SIG-M5 (cell line): ENCODE measurements at regions not wholly inside any gene's neighbourhood (a gene's known extent, or its start where the extent isn't known, plus 50 kb on each side); places are given as distances from the start of the nearest gene placed in this dataset.

Source experiments
- DNase-seq: peaks from one replicate; lab custom pipeline; 2025; lab: John Stamatoyannopoulos, UW

GRCh38 chr11:127711748-127712147 lies 711.2 kb upstream of the KIRREL3 start:
- DNase-seq, result no peak

DNA sequence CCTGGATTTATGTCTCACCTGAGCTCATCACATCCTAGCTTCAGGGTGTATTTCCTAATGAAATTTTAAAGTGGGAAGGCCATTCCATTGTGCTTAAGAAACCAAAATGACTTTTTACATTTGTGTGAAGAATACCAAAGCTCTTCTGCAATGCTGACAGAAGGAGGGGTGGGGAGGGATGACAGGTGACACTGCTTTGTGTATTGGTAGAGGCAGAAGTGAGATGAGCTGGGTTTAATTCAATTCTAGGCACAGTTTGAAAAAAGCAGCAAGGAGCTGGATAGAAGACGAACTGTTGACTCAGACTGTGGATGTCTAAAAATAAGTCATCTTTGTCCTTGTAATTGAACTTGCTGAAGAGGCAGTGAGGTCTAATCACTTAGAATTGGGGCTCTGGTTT lies 710.3 kb upstream of the KIRREL3 start:
- DNase-seq, result no peak

DNA sequence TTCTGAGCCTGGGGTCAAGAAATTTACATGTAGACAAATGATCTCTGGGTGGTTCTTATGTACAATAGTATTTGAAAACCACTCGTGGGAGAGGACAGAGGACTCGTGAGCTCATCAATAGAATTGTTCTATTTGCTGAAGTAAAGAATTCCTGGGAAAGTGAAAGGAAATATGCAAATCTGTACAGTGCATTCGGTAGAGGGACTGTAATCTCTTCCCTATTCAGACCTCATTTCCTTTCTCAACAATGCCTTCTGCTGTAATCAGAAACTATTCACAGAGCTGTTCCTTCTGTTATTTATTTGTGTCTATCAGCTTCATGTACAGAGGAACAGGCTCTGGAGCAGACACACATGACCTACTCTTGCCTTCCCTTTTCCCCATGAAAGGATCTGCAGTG lies 709.4 kb upstream of the KIRREL3 start:
- no peak for DNase-seq

DNA sequence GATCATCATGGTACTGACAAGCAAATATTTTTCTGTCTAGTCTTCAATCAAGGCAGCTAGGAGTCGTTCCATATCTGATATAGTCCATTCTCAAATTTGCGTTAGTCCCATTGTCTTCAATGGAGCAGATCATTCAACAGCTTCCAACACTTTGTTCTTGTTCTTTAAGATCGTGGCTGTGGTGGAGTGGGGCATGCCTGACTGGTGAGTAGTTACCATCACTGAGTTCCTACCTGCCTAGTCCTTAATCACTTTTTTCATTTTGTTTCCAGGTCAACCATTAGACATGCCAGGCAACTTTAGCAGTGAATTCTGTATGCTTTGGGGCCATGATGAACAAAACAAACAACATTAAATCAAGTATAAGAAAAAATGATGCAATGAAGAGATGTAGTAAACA lies 693.1 kb upstream of the KIRREL3 start:
- DNase-seq, result no peak

- no peak for DNase-seq
These were observed 682.8 kb upstream of the KIRREL3 start for GRCh38 chr11:127683321-127683720.

DNA sequence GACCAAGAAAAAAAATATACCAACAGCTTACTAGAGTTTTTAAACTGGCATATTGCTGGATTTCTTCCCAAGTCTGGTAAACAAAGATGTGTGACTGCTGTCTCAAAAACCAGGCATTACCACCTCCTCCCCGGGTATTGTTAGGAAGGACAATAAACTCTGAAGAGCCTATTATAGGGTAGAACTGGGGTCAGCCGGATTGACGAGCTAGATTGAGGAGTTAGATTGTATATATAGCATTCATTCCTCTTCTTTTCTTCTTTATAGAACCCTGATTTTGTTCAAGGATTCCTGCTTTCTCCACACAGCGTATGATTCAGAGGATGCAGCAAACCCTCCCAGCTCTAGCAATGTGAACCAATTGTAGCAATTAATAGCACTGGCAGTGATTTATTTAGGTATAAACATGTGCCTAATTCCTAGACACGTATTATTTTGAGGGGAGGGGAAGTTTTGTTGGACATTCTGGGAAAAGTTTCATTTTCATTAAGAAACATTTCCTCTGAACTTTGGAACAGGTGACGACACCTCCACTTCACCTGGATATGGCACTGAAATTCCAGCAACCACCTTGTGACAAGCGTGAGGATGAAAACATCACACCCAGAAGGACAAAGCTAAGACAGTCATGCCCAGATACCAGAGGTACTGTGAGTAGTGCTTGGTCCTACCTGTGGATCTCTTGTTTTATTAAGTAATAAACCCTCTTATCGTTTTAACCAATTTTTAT lies 679.4 kb upstream of the KIRREL3 start:
- no peak for DNase-seq

- no peak for DNase-seq
These were observed 678.1 kb upstream of the KIRREL3 start for GRCh38 chr11:127678631-127679030.

DNA sequence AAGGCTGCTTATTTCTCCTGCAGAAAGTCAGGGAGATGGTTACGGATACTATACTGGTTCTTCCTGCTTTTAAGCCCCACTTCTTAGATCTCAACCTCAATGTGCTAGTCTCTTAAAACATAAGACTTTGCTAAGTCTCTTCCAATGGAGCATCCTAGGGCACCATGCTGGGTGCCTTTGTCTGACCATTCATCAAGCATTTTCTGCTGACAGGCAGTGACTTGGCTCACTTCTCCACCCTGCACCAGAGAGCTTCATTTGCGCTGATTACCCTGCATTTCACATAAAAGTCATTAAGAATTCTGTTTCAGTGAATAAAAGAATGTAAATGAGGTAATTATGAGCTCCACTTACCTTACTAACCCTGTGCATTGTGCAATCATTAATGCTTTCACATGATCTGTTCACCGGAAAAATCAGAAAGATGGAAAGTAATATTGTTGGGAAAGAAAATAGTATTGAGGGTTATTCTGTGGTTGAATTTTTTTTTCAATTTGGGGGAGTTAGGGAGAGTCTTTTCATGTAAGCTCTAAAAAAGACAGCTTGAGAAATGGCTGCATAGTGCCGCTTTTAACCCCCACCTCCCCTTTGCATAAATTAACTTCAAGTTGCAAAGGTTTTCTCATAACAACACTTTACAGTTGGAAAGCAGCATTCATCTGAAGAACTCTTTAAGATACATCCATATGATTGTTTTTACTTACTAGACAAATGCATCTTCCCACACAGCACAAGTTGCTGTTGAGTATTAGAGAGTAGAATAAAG lies 677.3 kb upstream of the KIRREL3 start:
- DNase-seq, result no peak

DNA sequence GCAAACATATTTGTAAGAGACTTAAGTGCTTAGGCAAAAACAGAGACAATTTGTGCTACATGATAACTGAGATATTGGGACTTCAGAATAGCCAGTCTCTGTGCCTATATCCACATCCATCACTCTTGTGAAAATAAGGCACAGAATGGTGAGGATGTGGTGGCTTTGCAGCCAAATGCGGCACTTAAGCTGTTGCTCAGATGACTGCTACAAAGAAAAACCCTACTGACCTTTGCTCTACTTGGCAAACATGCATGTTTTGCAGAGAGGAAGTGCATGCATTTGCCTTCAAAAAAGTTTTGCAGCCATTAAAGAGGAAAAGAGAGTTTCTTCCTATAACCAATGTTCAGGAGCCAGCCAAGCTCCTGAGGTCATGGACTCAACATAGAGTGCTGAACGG lies 675.0 kb upstream of the KIRREL3 start:
- DNase-seq, result no peak

GRCh38 chr11:127674754-127675153 lies 674.2 kb upstream of the KIRREL3 start:
- no peak for DNase-seq

GRCh38 chr11:127670374-127671119 lies 670.0 kb upstream of the KIRREL3 start:
- DNase-seq, result no peak

DNA sequence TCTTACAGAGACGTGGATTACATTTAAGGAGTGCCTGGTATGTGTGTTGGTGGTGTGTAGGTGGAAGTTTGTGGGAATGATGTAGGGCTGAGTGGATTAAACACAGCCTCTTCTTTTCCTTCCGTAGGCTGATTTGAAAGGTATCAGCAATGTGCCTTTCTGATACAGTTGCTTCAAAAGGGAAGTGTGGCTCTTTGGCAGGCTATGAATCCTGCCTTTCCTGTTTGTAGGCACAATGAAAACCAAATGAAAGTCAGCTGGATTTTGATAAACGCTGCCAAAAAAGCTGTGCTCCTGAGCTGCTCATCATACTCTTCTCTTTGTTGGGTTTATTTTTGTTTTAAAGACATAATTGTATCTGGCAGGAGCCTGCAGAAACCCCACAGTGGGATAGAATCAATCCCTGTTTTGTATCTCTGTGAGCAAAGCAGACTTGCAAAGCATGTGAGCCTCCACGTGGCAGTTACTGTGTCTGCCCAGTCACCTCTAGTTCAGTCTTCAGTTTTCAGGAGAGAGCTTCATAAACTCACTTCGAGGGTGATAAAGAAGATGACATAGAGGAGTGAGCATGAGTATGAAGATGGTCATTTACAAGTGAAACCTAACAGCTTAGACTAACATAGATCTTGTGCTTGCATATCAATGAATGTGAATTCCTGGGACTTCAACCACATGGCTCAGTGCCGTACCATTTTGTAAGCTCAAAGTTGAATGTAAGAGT lies 655.7 kb upstream of the KIRREL3 start:
- DNase-seq, result no peak

DNA sequence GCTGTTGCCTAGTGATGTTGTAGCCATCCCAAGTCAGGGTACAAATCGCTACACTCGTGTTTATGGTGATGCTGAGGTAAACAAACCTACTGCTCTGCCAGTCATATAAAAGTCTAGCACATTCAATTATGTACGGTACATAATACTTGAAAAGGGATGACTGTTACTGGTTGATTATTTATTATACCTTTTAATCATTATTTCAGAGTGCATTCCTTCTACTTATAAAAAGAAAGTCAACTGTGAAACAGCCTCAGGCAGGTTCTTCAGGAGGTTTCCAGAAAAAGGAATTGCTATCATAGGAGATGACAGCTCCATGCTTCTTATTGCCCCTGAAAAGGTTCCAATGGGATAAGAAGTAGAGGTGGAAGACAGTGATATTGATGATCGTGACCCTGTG lies 652.5 kb upstream of the KIRREL3 start:
- DNase-seq, result no peak

DNA sequence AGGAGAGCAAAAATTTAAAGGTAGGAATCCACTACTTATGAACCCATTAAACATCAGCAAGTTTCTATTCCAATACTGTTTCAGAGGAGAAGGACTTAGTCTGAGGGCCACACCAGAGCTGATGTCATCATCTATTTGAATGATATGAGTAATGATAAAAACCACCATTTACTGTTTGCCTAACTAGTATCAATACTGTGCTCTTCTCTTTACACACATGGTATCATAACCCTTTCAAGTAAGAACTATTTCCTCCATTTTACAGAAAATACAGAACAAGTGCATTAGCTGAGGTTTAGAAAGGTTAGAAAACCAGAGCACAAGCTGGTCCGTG lies 651.3 kb upstream of the KIRREL3 start:
- DNase-seq, result no peak

GRCh38 chr11:127651175-127651887 lies 650.8 kb upstream of the KIRREL3 start:
- no peak for DNase-seq

DNA sequence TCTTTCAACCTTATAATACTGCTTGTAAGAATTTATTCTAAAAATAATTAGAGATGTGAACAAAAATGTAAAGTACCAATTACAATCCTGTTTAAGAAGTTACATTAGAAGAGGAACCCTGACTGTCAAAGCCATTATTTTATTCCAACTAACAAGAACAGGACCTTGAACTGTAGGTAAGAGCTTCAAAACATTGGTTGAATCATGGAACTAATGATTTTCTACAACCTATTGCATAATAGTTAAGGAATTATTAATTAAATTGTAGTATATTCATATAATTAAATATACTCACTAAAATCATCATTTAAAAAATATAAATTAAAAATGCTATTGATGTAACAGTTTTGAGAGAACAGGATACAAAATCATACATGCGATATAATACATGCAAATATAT lies 649.4 kb upstream of the KIRREL3 start:
- no peak for DNase-seq

GRCh38 chr11:127649071-127649470 lies 648.5 kb upstream of the KIRREL3 start:
- DNase-seq, result no peak

- DNase-seq, result no peak
These were observed 648.0 kb upstream of the KIRREL3 start for GRCh38 chr11:127648583-127648982.

DNA sequence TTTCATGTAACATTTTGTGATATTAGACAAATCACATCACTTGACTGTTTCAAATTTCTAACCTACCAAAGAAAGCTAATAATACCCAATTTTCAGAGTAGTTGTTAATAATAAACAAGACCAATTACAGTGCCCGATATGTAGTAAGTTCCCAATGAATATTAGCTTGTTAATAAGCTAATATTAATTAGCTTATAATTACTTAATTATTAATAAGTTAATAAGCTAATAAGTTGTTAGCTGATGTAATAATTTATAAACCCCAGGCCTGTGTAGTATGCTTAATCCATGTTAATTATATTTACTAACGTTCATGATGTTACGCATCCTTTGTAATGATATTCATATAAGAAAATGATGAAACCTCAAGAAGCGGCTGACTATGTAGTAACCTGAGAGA lies 643.8 kb upstream of the KIRREL3 start:
- no peak for DNase-seq

DNA sequence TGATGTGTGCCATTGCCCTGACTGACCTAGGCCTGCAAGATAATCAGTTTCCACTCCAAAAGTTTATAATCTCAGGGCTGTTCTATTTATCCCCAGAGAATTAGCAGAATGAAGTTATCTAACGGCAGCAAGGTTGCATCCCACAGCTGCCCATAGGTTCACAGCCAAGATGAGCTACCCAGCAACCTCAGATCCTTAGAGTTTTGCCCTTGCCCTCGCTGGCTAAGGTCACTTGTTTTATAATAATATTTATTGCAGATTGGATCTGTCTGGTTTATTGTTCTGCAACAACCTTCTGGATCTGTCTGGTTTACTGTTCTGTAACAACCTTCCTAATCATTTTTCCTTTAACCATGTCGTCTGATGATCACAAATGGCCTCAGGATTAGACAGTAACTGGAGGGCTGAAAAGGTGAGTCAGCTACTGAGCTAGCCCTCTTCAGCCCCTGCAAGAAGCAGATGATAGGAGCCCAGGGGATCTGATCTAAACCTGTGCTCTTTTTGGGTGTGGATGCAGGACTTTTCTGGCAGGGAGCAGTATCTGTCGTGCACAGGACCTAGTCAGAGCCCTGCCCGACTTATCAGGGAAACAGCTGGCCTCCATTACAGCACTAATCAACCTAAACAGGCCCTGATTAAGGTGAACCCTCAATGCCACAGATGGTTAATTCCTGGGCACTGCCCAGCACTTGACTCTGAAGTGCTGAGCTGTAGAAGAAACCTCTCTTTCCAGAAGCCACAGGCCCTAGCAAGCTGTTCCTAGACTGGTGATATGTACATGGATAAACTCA lies 642.9 kb upstream of the KIRREL3 start:
- DNase-seq, result no peak
